OCI-LY1 (cell line): ENCODE measurements at regions not wholly inside any gene's neighbourhood (a gene's known extent, or its start where the extent isn't known, plus 50 kb on each side); places are given as distances from the start of the nearest gene placed in this dataset.

Experiments
- H2AFZ ChIP-seq: fragments of 200-600 bp; sonication (generic), shearing (Covaris generic); 2 replicates; pipeline ENCODE4 v1.6.0; 2014; ENCODE audit warnings: antibody characterized with exemption, mild to moderate bottlenecking, low read length
- H3F3A ChIP-seq: fragments of 200-600 bp; sonication (generic), shearing (Covaris generic); 2 replicates; pipeline ENCODE4 v1.6.0; 2014; ENCODE audit warnings: mild to moderate bottlenecking, antibody characterized with exemption, low read length, moderate library complexity; ENCODE audit not compliant: insufficient read depth
- H3K27ac ChIP-seq: fragments of 200-600 bp; sonication (generic); 2 replicates; pipeline ENCODE4 v1.5.1; 2014; ENCODE audit warnings: low read length, mixed run types, mild to moderate bottlenecking, low read depth; ENCODE audit not compliant: poor library complexity, severe bottlenecking
- H3K27me3 ChIP-seq: fragments of 200-600 bp; sonication (generic); 2 replicates; pipeline ENCODE4 v1.6.0; 2014; ENCODE audit warnings: antibody characterized with exemption, mild to moderate bottlenecking, low read length, moderate library complexity; ENCODE audit not compliant: insufficient read depth
- H3K36me3 ChIP-seq: fragments of 200-600 bp; sonication (generic); 2 replicates; pipeline ENCODE4 v1.6.1; 2014; ENCODE audit warnings: mild to moderate bottlenecking, antibody characterized with exemption, low read length, moderate library complexity, mixed read lengths; ENCODE audit not compliant: insufficient read depth
- H3K4me1 ChIP-seq: fragments of 200-600 bp; sonication (generic); 2 replicates; pipeline ENCODE4 v1.5.1; 2014; ENCODE audit warnings: mild to moderate bottlenecking, low read length, moderate library complexity; ENCODE audit not compliant: insufficient read depth, severe bottlenecking
- H3K4me2 ChIP-seq: fragments of 200-600 bp; sonication (generic), shearing (Covaris generic); 2 replicates; pipeline ENCODE4 v1.6.1; 2014; ENCODE audit warnings: low read length
- H3K4me3 ChIP-seq: fragments of 200-600 bp; sonication (generic); 2 replicates; pipeline ENCODE4 v1.5.1; 2014; ENCODE audit warnings: low read length, low read depth, mild to moderate bottlenecking, mixed read lengths; ENCODE audit not compliant: poor library complexity, severe bottlenecking
- H3K79me2 ChIP-seq: fragments of 200-600 bp; shearing (Covaris generic); 2 replicates; pipeline ENCODE4 v1.6.1; 2016; ENCODE audit warnings: mixed run types, low read length, mixed read lengths; ENCODE audit not compliant: insufficient read depth
- H3K9ac ChIP-seq: fragments of 200-600 bp; sonication (generic), shearing (Covaris generic); 2 replicates; pipeline ENCODE4 v1.6.1; 2014; ENCODE audit warnings: mild to moderate bottlenecking, low read length, mixed read lengths
- H3K9me2 ChIP-seq: fragments of 200-600 bp; sonication (generic), shearing (Covaris generic); 2 replicates; pipeline ENCODE4 v1.6.1; 2014; ENCODE audit warnings: low read depth, mild to moderate bottlenecking, low read length, mixed read lengths
- H3K9me3 ChIP-seq: fragments of 200-600 bp; shearing (Covaris generic); 2 replicates; pipeline ENCODE4 v1.6.1; 2014; ENCODE audit warnings: low read length, mixed read lengths
- H4K20me1 ChIP-seq: fragments of 200-600 bp; sonication (generic), shearing (Covaris generic); 2 replicates; pipeline ENCODE4 v1.6.0; 2016; ENCODE audit warnings: mild to moderate bottlenecking, low read length; ENCODE audit not compliant: insufficient read depth
- CTCF ChIP-seq: fragments of 200-600 bp; sonication (generic), shearing (Covaris generic); IDR thresholded peaks from 2 replicates; pipeline ENCODE4 v1.5.1; 2017; ENCODE audit warnings: mild to moderate bottlenecking, antibody characterized with exemption, low read length, moderate library complexity, mixed read lengths
- EZH2 ChIP-seq: fragments of 200-600 bp; sonication (generic), shearing (Covaris generic); IDR thresholded peaks from 2 replicates; pipeline ENCODE4 v1.8.0; 2017; ENCODE audit warnings: borderline replicate concordance, mixed run types, mild to moderate bottlenecking, antibody characterized with exemption, low read length, moderate library complexity, mixed read lengths

DNA sequence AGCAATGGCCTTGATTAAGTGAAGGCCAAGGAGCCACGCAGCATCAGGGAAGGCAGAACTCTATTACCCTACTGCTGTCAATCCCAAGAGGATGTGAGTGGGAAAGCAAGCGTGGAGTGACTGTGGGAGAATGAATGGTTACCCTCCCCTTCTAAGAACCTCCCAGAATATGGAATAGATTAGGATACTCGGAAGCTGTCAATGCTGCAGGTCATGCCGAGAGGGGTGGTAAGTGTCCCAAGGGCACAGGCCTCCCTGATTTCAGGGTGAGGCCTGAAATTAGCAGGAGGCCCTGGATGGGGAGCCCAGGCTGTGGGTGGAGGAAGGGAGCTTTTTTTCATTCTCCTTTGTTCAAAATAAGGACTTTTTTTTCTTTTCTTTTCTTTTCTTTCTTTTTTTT is 179.9 kb upstream of the JAG1 start:
- no peaks in the 10 kb centered on the region for H3F3A ChIP-seq
- H3K9me2 ChIP-seq = no peaks in the 10 kb centered on the region

GRCh38 chr20:10854976-10855375 is 181.2 kb upstream of the JAG1 start:
- no peaks in the 10 kb centered on the region for H3K79me2 ChIP-seq
- no peak overlapping the region for H3K9ac ChIP-seq
- TF ChIP-seq EZH2 (no peak), CTCF (no peak)
- H3K9me3 ChIP-seq = no peaks in the 10 kb centered on the region
- H3K27ac ChIP-seq = no peak overlapping the region
- no peak overlapping the region for H3K4me2 ChIP-seq
- H3K4me3 ChIP-seq = no peak overlapping the region
- H3F3A ChIP-seq = no peaks in the 10 kb centered on the region
- H3K4me1 ChIP-seq = no peaks in the 10 kb centered on the region
- H3K9me2 ChIP-seq = no peaks in the 10 kb centered on the region
- H3K27me3 ChIP-seq = no peaks in the 10 kb centered on the region
- no peaks in the 10 kb centered on the region for H3K36me3 ChIP-seq
- H2AFZ ChIP-seq = no peak overlapping the region
- no peaks in the 10 kb centered on the region for H4K20me1 ChIP-seq

More for the DNA sequence above, 179.9 kb upstream of the JAG1 start:
- Histone ChIP-seq H4K20me1 (no peaks in the 10 kb centered on the region), H3K9ac (no peak overlapping the region), H3K27ac (no peak overlapping the region), H3K27me3 (no peaks in the 10 kb centered on the region), H3K4me3 (no peak overlapping the region), H2AFZ (no peak overlapping the region), H3K4me2 (no peak overlapping the region), H3K79me2 (no peaks in the 10 kb centered on the region), H3K9me3 (no peaks in the 10 kb centered on the region), H3K4me1 (no peaks in the 10 kb centered on the region), H3K36me3 (no peaks in the 10 kb centered on the region)
- no peak for TF ChIP-seq EZH2
- no peak for TF ChIP-seq CTCF

GRCh38 chr20:10855778-10856177 is 182.0 kb upstream of the JAG1 start:
- no peaks in the 10 kb centered on the region for H3K36me3 ChIP-seq
- no peak overlapping the region for H2AFZ ChIP-seq
- no peaks in the 10 kb centered on the region for H3K9me3 ChIP-seq
- H3K4me3 ChIP-seq = no peak overlapping the region
- H3K27me3 ChIP-seq = no peaks in the 10 kb centered on the region
- H3K4me1 ChIP-seq = no peaks in the 10 kb centered on the region
- no peak overlapping the region for H3K9ac ChIP-seq
- no peak overlapping the region for H3K27ac ChIP-seq
- no peaks in the 10 kb centered on the region for H3K9me2 ChIP-seq
- H4K20me1 ChIP-seq = no peaks in the 10 kb centered on the region
- no peaks in the 10 kb centered on the region for H3F3A ChIP-seq
- H3K4me2 ChIP-seq = no peak overlapping the region
- TF ChIP-seq EZH2 (no peak), CTCF (no peak)
- H3K79me2 ChIP-seq = no peaks in the 10 kb centered on the region
